ENCODE measurements at regions not wholly inside any gene's neighbourhood (a gene's known extent, or its start where the extent isn't known, plus 50 kb on each side); places are given as distances from the start of the nearest gene placed in this dataset.

DNA sequence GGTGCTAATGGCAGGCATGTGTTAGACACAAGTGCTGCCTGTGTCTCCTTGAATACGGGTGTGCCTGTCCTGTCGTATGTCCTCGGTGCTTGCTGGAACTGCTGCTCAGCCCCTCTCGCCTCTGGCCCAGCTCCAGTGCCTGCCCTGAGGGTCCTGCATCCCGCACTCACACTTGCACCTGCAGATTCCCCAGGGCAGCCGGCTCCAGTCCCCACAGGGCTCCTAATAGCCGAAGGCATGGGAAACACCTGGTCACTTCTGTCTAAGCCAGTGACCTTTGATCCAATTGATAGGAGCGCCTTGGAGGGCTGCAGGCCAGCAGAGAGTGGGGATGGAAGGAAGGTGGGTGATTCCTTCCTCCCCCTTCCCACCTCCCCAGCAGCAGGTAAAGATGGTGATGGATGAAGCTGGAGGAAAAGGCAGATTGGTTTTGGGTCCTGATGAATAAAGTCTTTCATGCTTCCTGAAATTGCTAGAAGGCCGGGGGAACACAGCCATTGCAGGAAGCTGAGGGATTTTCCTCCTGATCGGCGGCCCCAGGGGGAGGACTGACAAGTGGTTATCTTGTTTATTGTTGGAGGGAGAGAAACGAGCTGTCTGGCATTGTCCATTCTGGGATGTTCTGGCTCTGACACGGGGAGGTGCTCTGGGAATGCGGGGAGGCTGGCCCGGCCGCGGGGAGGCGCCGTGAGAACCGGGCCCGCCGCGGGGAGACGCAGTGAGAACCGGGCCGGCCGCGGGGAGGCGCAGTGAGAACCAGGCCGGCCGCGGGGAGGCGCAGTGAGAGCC lies 110.9 kb upstream of the B3GAT1 start:
- TF ChIP-seq, protein P1, sequence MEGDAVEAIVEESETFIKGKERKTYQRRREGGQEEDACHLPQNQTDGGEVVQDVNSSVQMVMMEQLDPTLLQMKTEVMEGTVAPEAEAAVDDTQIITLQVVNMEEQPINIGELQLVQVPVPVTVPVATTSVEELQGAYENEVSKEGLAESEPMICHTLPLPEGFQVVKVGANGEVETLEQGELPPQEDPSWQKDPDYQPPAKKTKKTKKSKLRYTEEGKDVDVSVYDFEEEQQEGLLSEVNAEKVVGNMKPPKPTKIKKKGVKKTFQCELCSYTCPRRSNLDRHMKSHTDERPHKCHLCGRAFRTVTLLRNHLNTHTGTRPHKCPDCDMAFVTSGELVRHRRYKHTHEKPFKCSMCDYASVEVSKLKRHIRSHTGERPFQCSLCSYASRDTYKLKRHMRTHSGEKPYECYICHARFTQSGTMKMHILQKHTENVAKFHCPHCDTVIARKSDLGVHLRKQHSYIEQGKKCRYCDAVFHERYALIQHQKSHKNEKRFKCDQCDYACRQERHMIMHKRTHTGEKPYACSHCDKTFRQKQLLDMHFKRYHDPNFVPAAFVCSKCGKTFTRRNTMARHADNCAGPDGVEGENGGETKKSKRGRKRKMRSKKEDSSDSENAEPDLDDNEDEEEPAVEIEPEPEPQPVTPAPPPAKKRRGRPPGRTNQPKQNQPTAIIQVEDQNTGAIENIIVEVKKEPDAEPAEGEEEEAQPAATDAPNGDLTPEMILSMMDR (IDR thresholded peaks at IDR 0.05 in 4 of 5, conservative IDR thresholded peaks at IDR 0.05 in 1 of 5) = no peak
- no peak for TF ChIP-seq POLR2A (IDR thresholded peaks at IDR 0.05)
